ENCODE measurements at regions not wholly inside any gene's neighbourhood (a gene's known extent, or its start where the extent isn't known, plus 50 kb on each side); places are given as distances from the start of the nearest gene placed in this dataset.

- TF ChIP-seq POLR2A (IDR thresholded peaks at IDR 0.05) (no peak), POLR2AphosphoS5 (IDR thresholded peaks at IDR 0.05) (no peak), CTCF (IDR thresholded peaks at IDR 0.05) (no peak)
These were observed 679.8 kb upstream of the SGO1 start for GRCh38 chr3:20865803-20866202.
